HepG2 (cell line): ENCODE measurements at regions not wholly inside any gene's neighbourhood (a gene's known extent, or its start where the extent isn't known, plus 50 kb on each side); places are given as distances from the start of the nearest gene placed in this dataset.

ENCODE experiments used
- ATAC-seq: fragments of 200-7000 bp; cut with Tn5 transposase; 3 replicates; pipeline ENCODE4 v1.9.1; 2020; ENCODE audit warnings: mild to moderate bottlenecking, moderate library complexity
- BruUV-seq: library from RNA; stranded (reverse); fragments of 400-500 nt; replicated peaks from 2 replicates; lab custom pipeline; 2021; lab: Mats Ljungman, UMichigan
- CTCF ChIA-PET: fragments of 300-600 bp; formaldehyde crosslinking; extraction: SDS; loops from one replicate; lab custom pipeline; 2021; ENCODE audit warnings: low total read pairs, inconsistent platforms, low intra/inter-chr PET ratio; lab: Yijun Ruan, JAX
- POLR2A ChIA-PET: fragments of 350-600 bp; sonication (Branson Sonifier 250); formaldehyde crosslinking; loops from one replicate; lab custom pipeline; 2020; ENCODE audit warnings: antibody characterized with exemption, inconsistent platforms; lab: Yijun Ruan, JAX
- DNase-seq: peaks from one replicate; pipeline ENCODE4 v3.0.0-alpha.2; 2015; ENCODE audit warnings: low spot score
- FAIRE-seq: peaks from 3 replicates; lab custom pipeline; 2011; peaks lifted over from hg19 to GRCh38; lab: Jason Lieb, UNC
- H2AFZ ChIP-seq: one replicate; pipeline ENCODE4 v1.6.1; 2011; ENCODE audit warnings: low read length, inconsistent platforms
- H3K27ac ChIP-seq: fragments of 300-600 bp; 3 replicates; pipeline ENCODE4 v1.8.0; 2011; ENCODE audit warnings: mixed run types, mild to moderate bottlenecking, mixed read lengths, low read length, inconsistent platforms; ENCODE audit not compliant: insufficient read depth; ENCODE audit errors: extremely low read length
- H3K27me3 ChIP-seq, 2 experiments: fragments of 200-600 bp in 1 of 2; 2 replicates in 1 of 2; 3 replicates in 1 of 2; pipeline versions ENCODE4 v1.6.0 to v1.8.0; 2011; ENCODE audit warnings: low read length in 2 of 2, mild to moderate bottlenecking in 2 of 2, moderate library complexity in 2 of 2, inconsistent platforms in 1 of 2; ENCODE audit not compliant: insufficient read depth in 2 of 2, control insufficient read depth in 1 of 2
- H3K36me3 ChIP-seq, 2 experiments: fragments of 200-600 bp in 1 of 2; replicated peaks in 1 of 2; 2 replicates in 1 of 2; 3 replicates in 1 of 2; pipeline versions ENCODE4 v1.5.1 to v1.8.0; 2011; ENCODE audit warnings: low read length in 2 of 2, inconsistent platforms in 1 of 2; ENCODE audit not compliant: insufficient read depth in 2 of 2, control insufficient read depth in 1 of 2
- H3K4me1 ChIP-seq: 2 replicates; pipeline ENCODE4 v1.5.1; 2012; ENCODE audit warnings: low read length, inconsistent platforms; ENCODE audit not compliant: insufficient read depth
- H3K4me2 ChIP-seq: 2 replicates; pipeline ENCODE4 v1.6.0; 2011; ENCODE audit warnings: low read depth, low read length, inconsistent platforms
- H3K4me3 ChIP-seq, 3 experiments: fragments of 200-600 bp in 1 of 3; sonication (generic), shearing (Covaris generic) in 1 of 3; replicated peaks in 1 of 3; 2 replicates each; pipeline ENCODE4 v1.5.1; 2011 to 2016; ENCODE audit warnings: low read length in 3 of 3, inconsistent platforms in 2 of 3, low read depth in 2 of 3, mild to moderate bottlenecking in 2 of 3, control low read depth in 1 of 3, mixed read lengths in 1 of 3; ENCODE audit not compliant: insufficient read depth in 1 of 3
- H3K79me2 ChIP-seq: one replicate; pipeline ENCODE4 v1.6.1; 2011; ENCODE audit warnings: low read length, inconsistent platforms; ENCODE audit not compliant: insufficient read depth
- H3K9ac ChIP-seq: 2 replicates; pipeline ENCODE4 v1.6.0; 2011; ENCODE audit warnings: mild to moderate bottlenecking, low read depth, low read length, inconsistent platforms; ENCODE audit not compliant: insufficient read depth
- H3K9me3 ChIP-seq: 2 replicates; pipeline ENCODE4 v1.5.1; 2012; ENCODE audit warnings: mild to moderate bottlenecking, low read length
- H4K20me1 ChIP-seq: 2 replicates; pipeline ENCODE4 v1.6.0; 2011; ENCODE audit warnings: inconsistent platforms, mild to moderate bottlenecking, low read length, moderate library complexity; ENCODE audit not compliant: insufficient read depth
- BHLHE40 ChIP-seq: IDR thresholded peaks from 2 replicates; pipeline ENCODE4 v1.6.1; 2011; ENCODE audit warnings: low read length, improper control_type of control experiment
- BORCS8-MEF2B ChIP-seq: sonication (generic); formaldehyde crosslinking; IDR thresholded peaks from 2 replicates; pipeline ENCODE4 v1.8.0; 2022; ENCODE audit warnings: mild to moderate bottlenecking, missing genetic modification reagents
- CCAR2 ChIP-seq: fragments of 200-400 bp; formaldehyde crosslinking; optimal IDR thresholded peaks from 2 replicates; pipeline ENCODE3; 2018; ENCODE audit warnings: low read depth, mild to moderate bottlenecking, low read length, moderate library complexity
- HDAC2 ChIP-seq: sonication (generic); formaldehyde crosslinking; IDR thresholded peaks from 2 replicates; pipeline ENCODE4 v1.4.0; 2020; ENCODE audit warnings: missing genetic modification reagents
- HNF4A ChIP-seq: sonication (generic); formaldehyde crosslinking; IDR thresholded peaks from 2 replicates; pipeline ENCODE4 v1.4.0; 2020; ENCODE audit warnings: missing genetic modification reagents
- KDM6A ChIP-seq: IDR thresholded peaks from 2 replicates; pipeline ENCODE4 v1.6.1; 2016; ENCODE audit warnings: low read depth
- MBD4 ChIP-seq: IDR thresholded peaks from 2 replicates; pipeline ENCODE4 v1.6.1; 2012; ENCODE audit warnings: low read length, inconsistent platforms, borderline replicate concordance
- RNF219 ChIP-seq: sonication (generic); formaldehyde crosslinking; IDR thresholded peaks from 2 replicates; pipeline ENCODE4 v1.5.0; 2020; ENCODE audit warnings: mild to moderate bottlenecking, missing genetic modification reagents
- SNAI1 ChIP-seq: sonication (generic); formaldehyde crosslinking; IDR thresholded peaks from 2 replicates; pipeline ENCODE4 v1.5.0; 2020; ENCODE audit warnings: mild to moderate bottlenecking, missing genetic modification reagents, borderline replicate concordance
- SP140L ChIP-seq: sonication (generic); formaldehyde crosslinking; IDR thresholded peaks from 2 replicates; pipeline ENCODE4 v1.4.0; 2020; ENCODE audit warnings: missing genetic modification reagents, borderline replicate concordance
- TRIM24 ChIP-seq: sonication (generic); formaldehyde crosslinking; IDR thresholded peaks from 2 replicates; pipeline ENCODE4 v1.8.0; 2022; ENCODE audit warnings: mild to moderate bottlenecking, missing genetic modification reagents
- ZNF407 ChIP-seq: sonication (generic); formaldehyde crosslinking; IDR thresholded peaks from one replicate; pipeline ENCODE4 v1.5.1; 2020; ENCODE audit warnings: mild to moderate bottlenecking, missing genetic modification reagents; ENCODE audit errors: not compliant biosample characterization
- ZNF660 ChIP-seq: sonication (generic); formaldehyde crosslinking; IDR thresholded peaks from 2 replicates; pipeline ENCODE4 v1.5.1; 2020; ENCODE audit warnings: mild to moderate bottlenecking, low read depth, missing genetic modification reagents, borderline replicate concordance
- ZNF768 ChIP-seq: sonication (generic); formaldehyde crosslinking; IDR thresholded peaks from 2 replicates; pipeline ENCODE4 v1.4.0; 2020; ENCODE audit warnings: missing genetic modification reagents
- ZNF879 ChIP-seq: sonication (generic); formaldehyde crosslinking; IDR thresholded peaks from 2 replicates; pipeline ENCODE4 v1.8.1; 2023; ENCODE audit warnings: missing genetic modification reagents
- WGBS: methylation state at CpG from one replicate; pipeline ENCODE4 v1.1.6; 2017; ENCODE audit warnings: low lambda C conversion rate; 5-methylcytosine and 5-hydroxymethylcytosine counted together
- in situ Hi-C: cut with HindIII; loops from 2 replicates; pipeline ENCODE4 v1.10.0; 2017; ENCODE audit warnings: low pct_unique_long_range_greater_than_20kb; ENCODE audit not compliant: extremely low pct_ligation_motif_present
- intact Hi-C: fragments of 100-400 bp; cut with micrococcal nuclease; formaldehyde crosslinking; loops from one replicate; pipeline ENCODE4 v1.10.0; 2022; ENCODE audit not compliant: unreplicated experiment

GRCh38 chr3:110646496-110646895, 425.1 kb upstream of the NECTIN3 start (continued):
- TF ChIP-seq ZNF407 (no peak), MBD4 (no peak), ZNF660 (CRISPR knock-in tag) (no peak), SP140L (CRISPR knock-in tag) (no peak)

GRCh38 chr3:110647586-110647985, 424.0 kb upstream of the NECTIN3 start:
- 1% methylated on average over 2 of the region's 2 CpGs for WGBS
- Histone ChIP-seq H3K27me3 (no peaks in the 10 kb centered on the region), H4K20me1 (no peaks in the 10 kb centered on the region), H3K27ac (no peak overlapping the region), H3K36me3 (no peaks in the 10 kb centered on the region), H3K9me3 (no peaks in the 10 kb centered on the region), H3K4me3 (no peak overlapping the region), H2AFZ (no peak overlapping the region), H3K79me2 (no peaks in the 10 kb centered on the region), H3K4me1 (no peaks in the 10 kb centered on the region), H3K9ac (no peak overlapping the region), H3K4me2 (no peak overlapping the region)
- BruUV-seq, result no TSS peak
- in situ Hi-C loops, result no loop called here
- no peak for ATAC-seq
- ChIA-PET CTCF (no interaction called here), POLR2A (no interaction called here)
- intact Hi-C loops, result no loop called here
- DNase-seq, result no peak
- no peak for FAIRE-seq
- TF ChIP-seq ZNF879, result no peak
- TF ChIP-seq RNF219 (CRISPR knock-in tag), result no peak
- no peak for TF ChIP-seq SNAI1 (CRISPR knock-in tag)
- no peak for TF ChIP-seq BHLHE40
- TF ChIP-seq KDM6A (CRISPR knock-in tag), result no peak
- TF ChIP-seq BORCS8-MEF2B, result no peak
- no peak for TF ChIP-seq HDAC2 (CRISPR knock-in tag)
- no peak for TF ChIP-seq ZNF768 (CRISPR knock-in tag)
- TF ChIP-seq HNF4A (CRISPR knock-in tag), result no peak
- no peak for TF ChIP-seq TRIM24 (CRISPR knock-in tag)
- TF ChIP-seq CCAR2, result no peak
